ENCODE measurements at regions not wholly inside any gene's neighbourhood (a gene's known extent, or its start where the extent isn't known, plus 50 kb on each side); places are given as distances from the start of the nearest gene placed in this dataset.

DNA sequence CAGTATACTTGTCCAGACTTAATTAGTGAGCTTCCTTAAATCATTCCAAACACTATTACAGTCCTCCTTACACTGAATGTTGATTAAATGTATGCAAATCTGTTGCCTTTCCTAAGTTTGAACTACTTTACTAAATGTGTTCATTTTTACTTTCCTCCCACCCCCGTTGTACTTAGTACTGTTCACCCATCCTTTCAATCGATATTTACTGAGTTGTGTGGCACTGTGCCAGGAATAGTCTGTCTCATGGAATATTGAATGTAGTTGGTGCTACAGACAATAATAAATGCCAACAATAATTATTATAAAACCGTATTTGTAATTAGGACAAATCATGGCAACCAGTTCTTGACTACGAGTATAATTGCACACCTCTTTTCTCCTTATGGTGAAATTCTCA is 335.7 kb downstream of the GPR37 start:
- TF ChIP-seq, protein P1, sequence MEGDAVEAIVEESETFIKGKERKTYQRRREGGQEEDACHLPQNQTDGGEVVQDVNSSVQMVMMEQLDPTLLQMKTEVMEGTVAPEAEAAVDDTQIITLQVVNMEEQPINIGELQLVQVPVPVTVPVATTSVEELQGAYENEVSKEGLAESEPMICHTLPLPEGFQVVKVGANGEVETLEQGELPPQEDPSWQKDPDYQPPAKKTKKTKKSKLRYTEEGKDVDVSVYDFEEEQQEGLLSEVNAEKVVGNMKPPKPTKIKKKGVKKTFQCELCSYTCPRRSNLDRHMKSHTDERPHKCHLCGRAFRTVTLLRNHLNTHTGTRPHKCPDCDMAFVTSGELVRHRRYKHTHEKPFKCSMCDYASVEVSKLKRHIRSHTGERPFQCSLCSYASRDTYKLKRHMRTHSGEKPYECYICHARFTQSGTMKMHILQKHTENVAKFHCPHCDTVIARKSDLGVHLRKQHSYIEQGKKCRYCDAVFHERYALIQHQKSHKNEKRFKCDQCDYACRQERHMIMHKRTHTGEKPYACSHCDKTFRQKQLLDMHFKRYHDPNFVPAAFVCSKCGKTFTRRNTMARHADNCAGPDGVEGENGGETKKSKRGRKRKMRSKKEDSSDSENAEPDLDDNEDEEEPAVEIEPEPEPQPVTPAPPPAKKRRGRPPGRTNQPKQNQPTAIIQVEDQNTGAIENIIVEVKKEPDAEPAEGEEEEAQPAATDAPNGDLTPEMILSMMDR (IDR thresholded peaks at IDR 0.05), result no peak
- TF ChIP-seq POLR2AphosphoS5 (IDR thresholded peaks at IDR 0.05) (no peak), EP300 (IDR thresholded peaks at IDR 0.05) (no peak)
